Keratinocyte (primary cell): ENCODE measurements at regions not wholly inside any gene's neighbourhood (a gene's known extent, or its start where the extent isn't known, plus 50 kb on each side); places are given as distances from the start of the nearest gene placed in this dataset.
"Not testable (repeated sequence)": the region's sequence is repeated elsewhere in the genome, so short reads cannot be mapped to it uniquely, and the experiment has no call there.

Experiments used
- DNase-seq: peaks from one replicate; pipeline ENCODE4 v3.0.0-alpha.2; 2011; ENCODE audit warnings: low read depth, missing footprints, low spot score
- FAIRE-seq: peaks from 2 replicates; lab custom pipeline; 2011; peaks lifted over from hg19 to GRCh38; lab: Jason Lieb, UNC
- H2AFZ ChIP-seq: 2 replicates; pipeline ENCODE4 v1.6.0; 2012; ENCODE audit warnings: low read length, control low read depth, inconsistent platforms; ENCODE audit not compliant: control insufficient read depth
- H3K27ac ChIP-seq: 2 replicates; pipeline ENCODE4 v1.5.1; 2011; ENCODE audit warnings: low read length; ENCODE audit not compliant: control insufficient read depth, insufficient read depth
- H3K27me3 ChIP-seq: 3 replicates; pipeline ENCODE4 v1.6.0; 2011; ENCODE audit warnings: low read length; ENCODE audit not compliant: control insufficient read depth, insufficient read depth; ENCODE audit errors: extremely low read depth
- H3K36me3 ChIP-seq, 2 experiments: 2 replicates in 1 of 2; 3 replicates in 1 of 2; pipeline ENCODE4 v1.5.1; 2011; ENCODE audit warnings: low read length in 2 of 2, mild to moderate bottlenecking in 1 of 2; ENCODE audit not compliant: control insufficient read depth in 2 of 2, insufficient read depth in 2 of 2; ENCODE audit errors: extremely low read depth in 1 of 2
- H3K4me1 ChIP-seq: 3 replicates; pipeline ENCODE4 v1.5.1; 2011; ENCODE audit warnings: low read length; ENCODE audit not compliant: control insufficient read depth, insufficient read depth; ENCODE audit errors: extremely low read depth
- H3K4me2 ChIP-seq: 3 replicates; pipeline ENCODE4 v1.6.0; 2011; ENCODE audit warnings: low read depth, low read length; ENCODE audit not compliant: control insufficient read depth, insufficient read depth; ENCODE audit errors: extremely low read depth
- H3K4me3 ChIP-seq, 3 experiments: fragments of 200-600 bp in 1 of 3; sonication (generic) in 1 of 3; 2 replicates in 2 of 3; 3 replicates in 1 of 3; pipeline ENCODE4 v1.5.1; 2011 to 2016; ENCODE audit warnings: low read length in 3 of 3, mild to moderate bottlenecking in 3 of 3, control low read depth in 2 of 3, inconsistent platforms in 1 of 3, low read depth in 1 of 3, mixed read lengths in 1 of 3, mixed run types in 1 of 3, moderate library complexity in 1 of 3; ENCODE audit not compliant: control insufficient read depth in 2 of 3, insufficient read depth in 2 of 3; ENCODE audit errors: extremely low read depth in 1 of 3
- H3K79me2 ChIP-seq: 2 replicates; pipeline ENCODE4 v1.6.0; 2012; ENCODE audit warnings: low read length; ENCODE audit not compliant: control insufficient read depth, insufficient read depth
- H3K9ac ChIP-seq: 3 replicates; pipeline ENCODE4 v1.6.0; 2011; ENCODE audit warnings: low read length; ENCODE audit not compliant: control insufficient read depth, insufficient read depth; ENCODE audit errors: extremely low read depth
- H3K9me1 ChIP-seq: 3 replicates; pipeline ENCODE4 v1.6.0; 2011; ENCODE audit warnings: low read length; ENCODE audit not compliant: control insufficient read depth, insufficient read depth; ENCODE audit errors: extremely low read depth
- H3K9me3 ChIP-seq: 2 replicates; pipeline ENCODE4 v1.5.1; 2012; ENCODE audit warnings: low read depth, low read length; ENCODE audit not compliant: control insufficient read depth
- H4K20me1 ChIP-seq: 3 replicates; pipeline ENCODE4 v1.6.0; 2011; ENCODE audit warnings: low read length; ENCODE audit not compliant: control insufficient read depth, insufficient read depth; ENCODE audit errors: extremely low read depth
- dilution Hi-C: fragments of 300-500 bp; cut with MboI; formaldehyde crosslinking; loops from one replicate; pipeline ENCODE4 v1.7.0; 2020; ENCODE audit warnings: low sequenced_read_pairs; ENCODE audit not compliant: extremely low pct_ligation_motif_present

DNA sequence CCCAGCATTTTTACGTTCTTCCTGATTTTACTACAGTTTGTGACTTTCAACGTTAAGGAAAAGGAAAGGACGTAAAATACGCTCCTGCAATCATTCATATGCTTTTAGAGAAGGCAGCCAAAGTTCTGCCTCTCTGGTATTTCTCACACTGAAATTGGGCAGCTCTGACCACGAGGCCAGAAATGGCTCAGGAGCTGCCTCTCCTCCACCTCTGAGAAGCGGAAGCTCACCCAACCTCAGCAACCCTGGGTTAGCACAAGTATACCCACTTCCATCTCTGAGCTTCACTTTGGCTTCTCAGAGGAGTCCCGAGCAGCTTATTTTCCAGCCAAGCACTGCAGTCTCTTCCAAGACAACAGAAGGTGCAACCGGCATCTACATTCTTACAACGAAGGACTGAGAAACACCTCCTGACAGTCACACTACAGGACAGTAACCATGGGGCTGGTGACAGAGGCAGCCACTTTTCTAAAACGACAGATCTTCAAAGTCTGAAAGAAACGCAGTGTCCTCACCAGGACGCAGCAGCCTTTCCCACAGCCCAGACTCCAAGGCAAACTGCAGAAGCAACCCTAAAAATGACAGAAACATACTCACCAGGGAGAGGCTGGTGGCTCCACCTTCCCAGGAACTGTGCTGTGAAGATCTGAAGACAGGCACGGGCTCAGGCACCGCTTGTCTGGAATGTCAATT lies 373.7 kb downstream of the BCL2L11 start:
- DNase-seq, dilution Hi-C loops, H3K9me1 ChIP-seq, H3K36me3 ChIP-seq, H3K9me3 ChIP-seq, H4K20me1 ChIP-seq, H3K27me3 ChIP-seq, FAIRE-seq, H3K4me2 ChIP-seq, H2AFZ ChIP-seq: not testable (repeated sequence)
- Histone ChIP-seq H3K4me3 (peak overlapping the region; percentile 44 to 61 (median 47)), H3K79me2 (peaks cover 31% of the 10 kb centered on the region), H3K4me1 (peaks cover 20% of the 10 kb centered on the region), H3K27ac (peak overlapping the region; percentile 63), H3K9ac (peak overlapping the region; percentile 66)

DNA sequence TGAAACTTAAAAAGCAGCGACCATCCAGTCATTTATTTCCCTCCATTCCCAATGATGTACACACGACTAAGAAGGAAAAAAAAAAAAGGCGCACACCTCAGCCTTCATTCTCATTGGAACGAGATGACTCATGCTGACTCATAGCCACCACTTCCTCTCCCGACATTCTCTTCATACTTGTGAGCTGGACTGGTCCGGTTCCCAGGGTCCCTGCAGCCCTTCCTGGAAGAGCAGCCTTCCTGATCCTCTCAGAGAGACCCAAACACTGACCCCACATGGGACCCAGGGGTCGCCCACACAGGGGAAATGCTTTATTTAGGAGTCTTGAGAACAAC lies 374.2 kb downstream of the BCL2L11 start:
- H3K4me2 ChIP-seq, H3K9me3 ChIP-seq, DNase-seq, H3K9me1 ChIP-seq, H2AFZ ChIP-seq, dilution Hi-C loops, H3K27me3 ChIP-seq, H4K20me1 ChIP-seq, H3K36me3 ChIP-seq: not testable (repeated sequence)
- Histone ChIP-seq H3K4me3 (peak overlapping the region; percentile 44 to 61 (median 47)), H3K9ac (peak overlapping the region; percentile 66), H3K79me2 (peaks cover 28% of the 10 kb centered on the region), H3K27ac (peak overlapping the region; percentile 63), H3K4me1 (peaks cover 21% of the 10 kb centered on the region)
- peak; percentile 75 for FAIRE-seq

DNA sequence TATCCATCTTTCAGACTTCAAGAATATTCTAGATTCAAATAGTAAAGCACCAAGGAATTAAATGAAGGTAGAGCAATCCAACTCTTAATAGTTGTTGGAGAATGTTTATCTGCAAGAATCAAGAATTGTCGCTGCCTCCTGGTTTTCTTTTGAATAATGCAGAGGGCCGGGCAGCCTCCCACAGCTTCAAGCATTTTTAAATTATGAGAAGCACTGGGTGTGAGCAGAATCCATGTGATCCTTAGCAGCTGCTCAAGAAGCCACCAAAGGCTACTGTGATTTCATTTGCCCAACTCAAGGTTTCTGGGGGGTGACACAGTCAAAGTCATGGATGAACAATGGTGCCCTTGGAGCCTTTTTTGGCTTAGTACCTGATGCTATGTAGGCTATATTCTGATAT lies 374.9 kb downstream of the BCL2L11 start:
- H4K20me1 ChIP-seq, FAIRE-seq, H2AFZ ChIP-seq, H3K9me3 ChIP-seq, dilution Hi-C loops, H3K9me1 ChIP-seq, DNase-seq, H3K4me3 ChIP-seq, H3K36me3 ChIP-seq, H3K27me3 ChIP-seq, H3K9ac ChIP-seq: not testable (repeated sequence)
- peak overlapping the region; percentile 47 for H3K27ac ChIP-seq
- H3K79me2 ChIP-seq, result peaks cover 25% of the 10 kb centered on the region
- peaks cover 25% of the 10 kb centered on the region for H3K4me1 ChIP-seq
- H3K4me2 ChIP-seq, result peak overlapping the region; percentile 32

DNA sequence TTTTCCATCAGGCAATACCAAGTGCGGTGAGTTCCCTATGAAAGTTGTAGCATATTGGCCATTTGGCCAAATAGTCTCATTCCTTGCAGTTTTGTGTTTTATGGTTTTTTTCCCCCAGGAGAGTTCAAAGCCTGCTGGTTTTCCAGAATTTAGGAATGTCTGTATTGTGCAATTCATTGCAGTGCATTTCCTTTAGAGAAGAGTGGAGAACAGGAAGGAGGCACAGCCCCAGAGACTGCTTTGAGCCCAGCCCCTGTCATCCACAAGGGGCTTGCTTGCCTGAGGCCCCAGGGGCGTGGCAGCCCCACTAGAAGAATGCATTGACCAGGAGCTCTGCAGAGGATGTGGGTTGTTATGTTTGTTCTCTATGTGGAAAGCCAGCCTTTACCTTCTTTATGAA lies 375.5 kb downstream of the BCL2L11 start:
- not testable (repeated sequence) for FAIRE-seq, H3K4me2 ChIP-seq

DNA sequence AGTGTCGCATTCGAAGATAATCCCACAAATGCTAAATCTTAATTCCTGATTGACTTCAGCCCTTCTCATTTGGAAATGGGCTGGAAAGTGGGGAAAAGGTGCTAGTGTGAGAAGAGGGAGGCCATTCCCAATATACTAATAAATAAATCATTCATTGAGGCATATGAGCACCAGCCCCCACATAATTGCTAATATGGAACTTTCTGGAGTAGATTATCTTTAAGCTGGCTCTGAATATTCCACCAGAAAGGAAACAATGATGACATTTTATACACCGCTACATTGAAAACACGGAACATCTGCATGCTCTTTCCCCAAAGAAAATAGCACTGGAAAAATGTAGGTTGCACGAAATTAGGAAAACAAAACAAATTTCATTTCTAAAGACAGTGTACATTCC lies 376.1 kb downstream of the BCL2L11 start:
- dilution Hi-C loops, FAIRE-seq, H4K20me1 ChIP-seq, H3K9me1 ChIP-seq, H3K27me3 ChIP-seq, DNase-seq, H3K4me3 ChIP-seq, H2AFZ ChIP-seq, H3K9ac ChIP-seq, H3K36me3 ChIP-seq, H3K4me2 ChIP-seq, H3K9me3 ChIP-seq: not testable (repeated sequence)
- Histone ChIP-seq H3K27ac (peak overlapping the region; percentile 26), H3K4me1 (peaks cover 22% of the 10 kb centered on the region), H3K79me2 (peaks cover 18% of the 10 kb centered on the region)

More for the DNA sequence above, 375.5 kb downstream of the BCL2L11 start:
- H4K20me1 ChIP-seq, H3K27me3 ChIP-seq, H2AFZ ChIP-seq, H3K4me3 ChIP-seq, H3K9me1 ChIP-seq, H3K36me3 ChIP-seq, H3K9me3 ChIP-seq, H3K9ac ChIP-seq, DNase-seq, dilution Hi-C loops: not testable (repeated sequence)
- peak overlapping the region; percentile 47 for H3K27ac ChIP-seq
- peaks cover 22% of the 10 kb centered on the region for H3K79me2 ChIP-seq
- H3K4me1 ChIP-seq, result peaks cover 25% of the 10 kb centered on the region
